A549 (cell line): ENCODE measurements at regions not wholly inside any gene's neighbourhood (a gene's known extent, or its start where the extent isn't known, plus 50 kb on each side); places are given as distances from the start of the nearest gene placed in this dataset.

Source experiments
- ATAC-seq, 2 experiments: fragments of 200-7000 bp in 1 of 2; fragments of >200 bp in 1 of 2; cut with Nextera tagmentation in 1 of 2; cut with Tn5 transposase in 1 of 2; 3 replicates each; pipeline versions ENCODE4 v1.8.0 to v1.9.1; 2018 to 2020; ENCODE audit warnings: mild to moderate bottlenecking in 1 of 2, moderate library complexity in 1 of 2
- CTCF ChIA-PET: fragments of 300-600 bp; sonication (Branson Sonifier 250); formaldehyde crosslinking; extraction: SDS; loops from one replicate; lab custom pipeline; 2021; ENCODE audit warnings: antibody characterized with exemption, inconsistent platforms; lab: Yijun Ruan, JAX
- POLR2A ChIA-PET: fragments of 350-600 bp; formaldehyde crosslinking; extraction: SDS; loops from one replicate; lab custom pipeline; 2021; ENCODE audit warnings: antibody characterized with exemption, inconsistent platforms; lab: Yijun Ruan, JAX
- DNase-seq, 2 experiments: peaks; one replicate each; pipeline versions ENCODE4 v3.0.0 to v3.0.0-alpha.2; 2011 to 2016; ENCODE audit warnings: low read depth in 1 of 2, low spot score in 1 of 2
- FAIRE-seq: peaks from 2 replicates; lab custom pipeline; 2011; peaks lifted over from hg19 to GRCh38; lab: Jason Lieb, UNC
- H3K27ac ChIP-seq, 2 experiments: fragments of >200 bp; sonication (Bioruptor Twin); formaldehyde crosslinking; 3 replicates each; pipeline ENCODE4 v1.5.1; 2016 to 2017
- H3K4me1 ChIP-seq: fragments of >200 bp; sonication (Bioruptor Twin); formaldehyde crosslinking; 3 replicates; pipeline ENCODE4 v1.6.1; 2016
- H3K4me2 ChIP-seq: fragments of >200 bp; sonication (Bioruptor Twin); formaldehyde crosslinking; 3 replicates; pipeline ENCODE4 v1.6.1; 2016
- H3K4me3 ChIP-seq: fragments of >200 bp; sonication (Bioruptor Twin); formaldehyde crosslinking; 3 replicates; pipeline ENCODE4 v1.5.1; 2016
- H3K9me3 ChIP-seq: fragments of >200 bp; sonication (Bioruptor Twin); formaldehyde crosslinking; 3 replicates; pipeline ENCODE4 v1.6.1; 2016
- CBX2 ChIP-seq: fragments of 200-600 bp; sonication (generic); IDR thresholded peaks from 2 replicates; pipeline ENCODE4 v1.6.1; 2016; ENCODE audit warnings: low read depth, mild to moderate bottlenecking, borderline replicate concordance
- CBX8 ChIP-seq: fragments of 200-600 bp; sonication (generic); IDR thresholded peaks from 2 replicates; pipeline ENCODE4 v1.6.1; 2016
- EHF ChIP-seq: fragments of 250-450 bp; sonication (Bioruptor Pico); IDR thresholded peaks from 2 replicates; pipeline ENCODE4 v1.5.0; 2020; ENCODE audit warnings: mild to moderate bottlenecking
- EHMT2 ChIP-seq: fragments of 200-600 bp; sonication (generic); IDR thresholded peaks from 2 replicates; pipeline ENCODE4 v1.6.1; 2016; ENCODE audit warnings: antibody characterized with exemption, low read depth, mild to moderate bottlenecking, moderate library complexity
- EP300 ChIP-seq, 2 experiments: fragments of >200 bp; sonication (Bioruptor Twin); formaldehyde crosslinking; IDR thresholded peaks; 2 replicates in 1 of 2; 3 replicates in 1 of 2; pipeline ENCODE4 v1.6.1; 2016 to 2017
- FOSL2 ChIP-seq, 2 experiments: fragments of 450-650 bp in 1 of 2; fragments of >200 bp in 1 of 2; sonication (Bioruptor Twin) in 1 of 2; formaldehyde crosslinking; IDR thresholded peaks; 2 replicates each; pipeline versions ENCODE4 v1.5.0 to v1.6.1; 2016 to 2020; ENCODE audit warnings: mild to moderate bottlenecking in 1 of 2, moderate library complexity in 1 of 2
- FOXS1 ChIP-seq: fragments of 250-450 bp; sonication (Bioruptor Pico); IDR thresholded peaks from 2 replicates; pipeline ENCODE4 v1.5.0; 2020; ENCODE audit warnings: mild to moderate bottlenecking, moderate library complexity
- GATA3 ChIP-seq: IDR thresholded peaks from 2 replicates; pipeline ENCODE4 v1.6.1; 2012; ENCODE audit warnings: borderline replicate concordance
- HOXA7 ChIP-seq: fragments of 250-450 bp; sonication (Bioruptor Pico); IDR thresholded peaks from 2 replicates; pipeline ENCODE4 v1.5.0; 2020; ENCODE audit warnings: mild to moderate bottlenecking, moderate library complexity
- JUN ChIP-seq, 2 experiments: fragments of >200 bp; sonication (Bioruptor Twin); formaldehyde crosslinking; IDR thresholded peaks; 2 replicates in 1 of 2; 3 replicates in 1 of 2; pipeline ENCODE4 v1.6.1; 2016 to 2017
- KDM5A ChIP-seq: fragments of 200-600 bp; sonication (generic); IDR thresholded peaks from 2 replicates; pipeline ENCODE4 v1.6.1; 2016; ENCODE audit warnings: antibody characterized with exemption, mild to moderate bottlenecking
- MAFK ChIP-seq: fragments of 450-650 bp; IDR thresholded peaks from 2 replicates; pipeline ENCODE4 v1.6.1; 2014; ENCODE audit not compliant: partially characterized antibody
- MAX ChIP-seq: IDR thresholded peaks from 2 replicates; pipeline ENCODE4 v1.6.1; 2012
- NFE2L2 ChIP-seq: fragments of 150-350 bp; conservative IDR thresholded peaks from 2 replicates; pipeline ENCODE4 v1.6.1; 2014; ENCODE audit warnings: low read length
- PHF8 ChIP-seq: fragments of 200-600 bp; sonication (generic); IDR thresholded peaks from 2 replicates; pipeline ENCODE4 v1.6.1; 2016; ENCODE audit warnings: low read depth, mild to moderate bottlenecking, antibody characterized with exemption, moderate library complexity, borderline replicate concordance
- POLR2A ChIP-seq: IDR thresholded peaks from 2 replicates; pipeline ENCODE4 v1.6.1; 2012; ENCODE audit warnings: mild to moderate bottlenecking, low read length
- POLR2AphosphoS2 ChIP-seq: conservative IDR thresholded peaks from 2 replicates; pipeline ENCODE4 v1.6.1; 2012; ENCODE audit warnings: low read length, improper control_type of control experiment, inconsistent platforms
- RFX5 ChIP-seq: fragments of 450-650 bp; IDR thresholded peaks from 2 replicates; pipeline ENCODE4 v1.7.1; 2014; ENCODE audit warnings: antibody characterized with exemption, mild to moderate bottlenecking, moderate library complexity
- RNF2 ChIP-seq: fragments of 200-600 bp; sonication (generic); IDR thresholded peaks from 2 replicates; pipeline ENCODE4 v1.6.1; 2016; ENCODE audit warnings: low read depth, mild to moderate bottlenecking, antibody characterized with exemption, moderate library complexity, borderline replicate concordance
- SMC3 ChIP-seq: fragments of >200 bp; sonication (Bioruptor Twin); formaldehyde crosslinking; IDR thresholded peaks from 3 replicates; pipeline ENCODE4 v1.6.1; 2018; ENCODE audit warnings: inconsistent platforms
- SREBF2 ChIP-seq: fragments of 450-650 bp; IDR thresholded peaks from 2 replicates; pipeline ENCODE4 v1.6.1; 2014; ENCODE audit warnings: mild to moderate bottlenecking, moderate library complexity
- ZFP36 ChIP-seq: fragments of 450-650 bp; IDR thresholded peaks from 2 replicates; pipeline ENCODE4 v1.6.1; 2014; ENCODE audit warnings: borderline replicate concordance; ENCODE audit not compliant: partially characterized antibody
- ZNF302 ChIP-seq: fragments of 250-450 bp; sonication (Bioruptor Pico); IDR thresholded peaks from 2 replicates; pipeline ENCODE4 v1.9.0; 2021; ENCODE audit warnings: inconsistent platforms, mild to moderate bottlenecking, moderate library complexity
- WGBS: methylation state at CpG from one replicate; pipeline ENCODE4 v1.1.6; 2017; ENCODE audit errors: missing lambda C conversion rate; 5-methylcytosine and 5-hydroxymethylcytosine counted together

GRCh38 chr21:32861866-32862265 lies 90.3 kb upstream of the PAXBP1 start:
- H3K4me3 ChIP-seq: no peak overlapping the region
- H3K9me3 ChIP-seq: no peaks in the 10 kb centered on the region
- no peak for FAIRE-seq
- ChIA-PET POLR2A (no interaction called here), CTCF (no interaction called here)
- ATAC-seq: no peak
- DNase-seq: no peak
- no peak overlapping the region for H3K27ac ChIP-seq
- TF ChIP-seq EP300 (IDR thresholded peaks at IDR 0.05): no peak
- TF ChIP-seq SREBF2: no peak
- no peak for TF ChIP-seq JUN (IDR thresholded peaks at IDR 0.05)
- no peak for TF ChIP-seq ZFP36
- TF ChIP-seq RFX5: no peak
- no peak for TF ChIP-seq FOXS1 (CRISPR knock-in tag)
- no peaks in the 10 kb centered on the region for H3K4me1 ChIP-seq
- WGBS: 16% methylated on average over 4 of the region's 4 CpGs
- no peak overlapping the region for H3K4me2 ChIP-seq

- no peak overlapping the region for H3K4me2 ChIP-seq
- DNase-seq: no peak
- POLR2A ChIA-PET: no interaction called here
- H3K4me1 ChIP-seq: no peaks in the 10 kb centered on the region
- H3K27ac ChIP-seq: no peak overlapping the region
- TF ChIP-seq FOSL2 (IDR thresholded peaks at IDR 0.05): no peak
- no peak for TF ChIP-seq FOSL2 (CRISPR knock-in tag; IDR thresholded peaks at IDR 0.05)
- TF ChIP-seq CBX2: no peak
- no peak for TF ChIP-seq CBX8
- no peak for TF ChIP-seq MAFK
- TF ChIP-seq ZNF302 (CRISPR knock-in tag): no peak
- no peak for TF ChIP-seq NFE2L2
- TF ChIP-seq RNF2: no peak
- TF ChIP-seq POLR2AphosphoS2: no peak
- no peak for TF ChIP-seq PHF8
- TF ChIP-seq EP300 (IDR thresholded peaks at IDR 0.05): no peak
- no peak for TF ChIP-seq SMC3
- no peak for TF ChIP-seq POLR2A
- no peak for TF ChIP-seq EHF (CRISPR knock-in tag)
- TF ChIP-seq, all 56 proteins: peak for 0
- WGBS: 20% methylated on average over 4 of the region's 4 CpGs
- Histone ChIP-seq H3K4me3 (no peak overlapping the region), H3K9me3 (no peaks in the 10 kb centered on the region)
- CTCF ChIA-PET: interaction anchor here (0.6 to 0.9 kb wide), 2 partner anchors 10 to 96 kb away, joined by 4 to 5 read pairs; partner anchors contain the start of gene PAXBP1
- FAIRE-seq (no peak), ATAC-seq (no peak)
These were observed 96.0 kb upstream of the PAXBP1 start for GRCh38 chr21:32867597-32867996.

GRCh38 chr21:32868631-32869454 lies 97.3 kb upstream of the PAXBP1 start:
- ChIA-PET POLR2A (no interaction called here), CTCF (no interaction called here)
- no peaks in the 10 kb centered on the region for H3K9me3 ChIP-seq
- no peak for ATAC-seq
- TF ChIP-seq KDM5A: no peak
- TF ChIP-seq, all 56 proteins: peak for 0
- no peak for DNase-seq
- Histone ChIP-seq H3K4me1 (no peaks in the 10 kb centered on the region), H3K27ac (no peak overlapping the region), H3K4me2 (no peak overlapping the region), H3K4me3 (no peak overlapping the region)
- FAIRE-seq: no peak
- WGBS: 10% methylated on average over 11 of the region's 11 CpGs

GRCh38 chr21:32869459-32869858 lies 97.9 kb upstream of the PAXBP1 start:
- Histone ChIP-seq H3K4me1 (no peaks in the 10 kb centered on the region), H3K4me3 (no peak overlapping the region), H3K4me2 (no peak overlapping the region), H3K9me3 (no peaks in the 10 kb centered on the region), H3K27ac (no peak overlapping the region)
- 3% methylated on average over 3 of the region's 3 CpGs for WGBS
- no peak for TF ChIP-seq MAFK
- TF ChIP-seq GATA3: no peak
- TF ChIP-seq SMC3: no peak
- TF ChIP-seq POLR2AphosphoS2: no peak
- TF ChIP-seq EHMT2: no peak
- no peak for TF ChIP-seq EHF (CRISPR knock-in tag)
- no peak for TF ChIP-seq MAX
- TF ChIP-seq EP300 (IDR thresholded peaks at IDR 0.05): no peak
- no peak for TF ChIP-seq HOXA7 (CRISPR knock-in tag)
- no peak for ATAC-seq
- POLR2A ChIA-PET: no interaction called here
- DNase-seq: no peak
- FAIRE-seq: no peak
- CTCF ChIA-PET: no interaction called here
